ENCODE measurements at regions not wholly inside any gene's neighbourhood (a gene's known extent, or its start where the extent isn't known, plus 50 kb on each side); places are given as distances from the start of the nearest gene placed in this dataset.
"Not testable (repeated sequence)": the region's sequence is repeated elsewhere in the genome, so short reads cannot be mapped to it uniquely, and the experiment has no call there.

- WGBS, 2 donors: 71 to 72% methylated on average over 2 of the region's 2 CpGs
- intact Hi-C loops (cut with DNase I): no loop called here
- Histone ChIP-seq H3K27me3 (no peaks in the 10 kb centered on the region), H3K36me3 (no peaks in the 10 kb centered on the region), H3K4me3 (no peak overlapping the region), H3K9me3 (no peaks in the 10 kb centered on the region), H3K27ac (no peak overlapping the region), H3K4me1 (no peaks in the 10 kb centered on the region)
- FAIRE-seq (no peak), ATAC-seq (no peak), DNase-seq (no peak)
- no peak for TF ChIP-seq CTCF (IDR thresholded peaks at IDR 0.05)
Observed at GRCh38 chr4:18171896-18172295, 150.3 kb upstream of the LCORL start.

GRCh38 chr4:18167831-18168230, 146.3 kb upstream of the LCORL start:
- DNase-seq (no peak), ATAC-seq (no peak), FAIRE-seq (no peak)
- Histone ChIP-seq H3K27me3 (no peaks in the 10 kb centered on the region), H3K27ac (no peak overlapping the region), H3K9me3 (no peaks in the 10 kb centered on the region), H3K36me3 (no peaks in the 10 kb centered on the region), H3K4me1 (no peaks in the 10 kb centered on the region), H3K4me3 (no peak overlapping the region)
- intact Hi-C loops (cut with DNase I): no loop called here
- WGBS, 2 donors: 66 to 81% methylated on average over 4 of the region's 4 CpGs
- TF ChIP-seq CTCF (IDR thresholded peaks at IDR 0.05): no peak

GRCh38 chr4:18166925-18167324, 145.4 kb upstream of the LCORL start:
- 68 to 76% methylated on average over 3 of the region's 3 CpGs for WGBS, 2 donors
- intact Hi-C loops (cut with DNase I): no loop called here
- no peak for FAIRE-seq

DNA sequence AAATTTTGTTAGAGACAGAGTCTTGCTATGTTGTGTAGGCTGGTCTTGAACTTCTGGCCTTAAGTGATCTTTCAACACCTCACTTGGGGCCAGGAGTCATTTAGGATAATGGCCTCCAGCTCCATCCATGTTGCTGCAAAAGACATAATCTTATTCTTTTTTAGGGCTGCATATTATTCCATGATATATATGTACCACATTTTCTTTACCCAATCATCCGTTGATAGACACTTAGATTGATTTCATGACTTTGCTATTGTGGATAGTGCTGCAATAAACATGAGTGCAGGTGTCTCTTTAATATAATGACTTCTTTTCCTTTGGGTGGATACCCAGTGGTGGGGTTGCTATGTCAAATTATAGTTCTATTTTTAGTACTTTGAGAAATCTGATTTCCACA, 140.9 kb upstream of the LCORL start:
- intact Hi-C loops (cut with DNase I): no loop called here
- TF ChIP-seq CTCF (IDR thresholded peaks at IDR 0.05): no peak
- ATAC-seq (no peak), DNase-seq (no peak), FAIRE-seq (no peak)
- H3K4me1 ChIP-seq: no peaks in the 10 kb centered on the region
- H3K4me3 ChIP-seq: no peak overlapping the region
- no peaks in the 10 kb centered on the region for H3K27me3 ChIP-seq
- H3K36me3 ChIP-seq: no peaks in the 10 kb centered on the region
- no peaks in the 10 kb centered on the region for H3K9me3 ChIP-seq
- no peak overlapping the region for H3K27ac ChIP-seq
- 53 to 72% methylated on average over 1 of the region's 1 CpG for WGBS, 2 donors

More at GRCh38 chr4:18166925-18167324, 145.4 kb upstream of the LCORL start:
- ATAC-seq: no peak
- Histone ChIP-seq H3K4me3 (no peak overlapping the region), H3K4me1 (no peaks in the 10 kb centered on the region), H3K9me3 (no peaks in the 10 kb centered on the region), H3K27ac (no peak overlapping the region), H3K36me3 (no peaks in the 10 kb centered on the region), H3K27me3 (no peaks in the 10 kb centered on the region)
- no peak for DNase-seq
- no peak for TF ChIP-seq CTCF (IDR thresholded peaks at IDR 0.05)

DNA sequence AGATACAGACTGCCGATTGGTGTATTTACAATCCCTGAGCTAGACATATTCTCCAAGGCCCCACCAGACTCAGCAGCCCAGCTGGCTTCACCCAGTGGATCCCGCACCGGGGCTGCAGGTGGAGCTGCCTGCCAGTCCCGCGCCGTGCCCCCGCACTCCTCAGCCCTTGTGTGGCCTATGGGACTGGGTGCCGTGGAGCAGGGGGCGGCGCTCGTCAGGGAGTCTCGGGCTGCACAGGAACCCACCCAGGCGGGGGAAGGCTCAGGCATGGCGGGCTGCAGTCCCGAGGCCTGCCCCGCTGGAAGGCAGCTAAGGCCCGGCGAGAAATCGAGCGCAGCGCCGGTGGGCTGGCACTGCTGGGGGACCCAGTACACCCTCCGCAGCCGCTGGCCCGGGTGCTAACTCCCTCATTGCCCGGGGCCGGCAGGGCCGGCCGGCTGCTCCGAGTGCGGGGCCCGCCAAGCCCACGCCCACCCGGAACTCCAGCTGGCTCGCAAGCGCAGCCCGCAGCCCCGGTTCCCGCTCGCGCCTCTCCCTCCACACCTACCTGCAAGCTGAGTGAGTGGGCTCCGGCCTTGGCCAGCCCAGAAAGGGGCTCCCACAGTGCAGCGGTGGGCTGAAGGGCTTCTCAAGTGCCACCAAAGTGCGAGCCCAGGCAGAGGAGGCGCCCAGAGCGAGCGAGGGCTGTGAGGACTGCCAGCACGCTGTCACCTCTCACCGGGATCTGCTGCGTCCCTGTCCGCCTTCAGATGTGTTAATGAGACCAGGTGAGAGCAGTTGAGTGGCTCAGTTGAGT, 137.8 kb upstream of the LCORL start:
- H3K36me3 ChIP-seq; FAIRE-seq; ATAC-seq; intact Hi-C loops (cut with DNase I); H3K9me3 ChIP-seq; H3K4me1 ChIP-seq; H3K4me3 ChIP-seq; H3K27me3 ChIP-seq; H3K27ac ChIP-seq: not testable (repeated sequence)
- 92 to 97% methylated on average over 45 to 51 of the region's 51 CpGs for WGBS, 2 donors
- peak in 1 of 6 donors; percentile 67 for DNase-seq
